NK-92 treated with Interleukin-12 subunit alpha and Interleukin-12 subunit beta, amount 100 ng/mL, for 24 hours (cell line): ENCODE measurements at regions not wholly inside any gene's neighbourhood (a gene's known extent, or its start where the extent isn't known, plus 50 kb on each side); places are given as distances from the start of the nearest gene placed in this dataset.
"Not testable (repeated sequence)": the region's sequence is repeated elsewhere in the genome, so short reads cannot be mapped to it uniquely, and the experiment has no call there.

Experiments used
- DNase-seq: peaks from one replicate; lab custom pipeline; 2025; lab: John Stamatoyannopoulos, UW

GRCh38 chr19:27821418-27822018 is 1391.4 kb downstream of the UQCRFS1 start:
- no peak for DNase-seq

- no peak for DNase-seq
These were observed 1397.0 kb downstream of the UQCRFS1 start for GRCh38 chr19:27815985-27816384.

GRCh38 chr19:27814834-27815233 is 1398.1 kb downstream of the UQCRFS1 start:
- DNase-seq = not testable (repeated sequence)

- DNase-seq = not testable (repeated sequence)
These were observed 1398.7 kb downstream of the UQCRFS1 start for GRCh38 chr19:27814274-27814673.

GRCh38 chr19:27806471-27807070 is 1406.4 kb downstream of the UQCRFS1 start:
- no peak for DNase-seq

- DNase-seq = no peak
These were observed 1407.1 kb downstream of the UQCRFS1 start for GRCh38 chr19:27805848-27806247.

- DNase-seq = not testable (repeated sequence)
These were observed 1410.7 kb downstream of the UQCRFS1 start for GRCh38 chr19:27802293-27802692.

- no peak for DNase-seq
These were observed 1416.4 kb downstream of the UQCRFS1 start for GRCh38 chr19:27796540-27796939.

GRCh38 chr19:27796073-27796472 is 1416.9 kb downstream of the UQCRFS1 start:
- no peak for DNase-seq

- DNase-seq = no peak
These were observed 1417.6 kb downstream of the UQCRFS1 start for GRCh38 chr19:27795369-27795768.

- DNase-seq = no peak
These were observed 1418.4 kb downstream of the UQCRFS1 start for GRCh38 chr19:27794494-27795042.

- peak; percentile 75 for DNase-seq
These were observed 1419.1 kb downstream of the UQCRFS1 start for GRCh38 chr19:27793644-27794493.

- DNase-seq = no peak
These were observed 1419.8 kb downstream of the UQCRFS1 start for GRCh38 chr19:27793128-27793643.

- no peak for DNase-seq
These were observed 1420.3 kb downstream of the UQCRFS1 start for GRCh38 chr19:27792576-27793127.

- no peak for DNase-seq
These were observed 1432.4 kb downstream of the UQCRFS1 start for GRCh38 chr19:27780367-27781075.

- no peak for DNase-seq
These were observed 1433.0 kb downstream of the UQCRFS1 start for GRCh38 chr19:27779954-27780353.

- no peak for DNase-seq
These were observed 1435.2 kb downstream of the UQCRFS1 start for GRCh38 chr19:27777726-27778125.

GRCh38 chr19:27777242-27777641 is 1435.7 kb downstream of the UQCRFS1 start:
- no peak for DNase-seq

GRCh38 chr19:27776524-27776923 is 1436.4 kb downstream of the UQCRFS1 start:
- no peak for DNase-seq

- DNase-seq = no peak
These were observed 1436.9 kb downstream of the UQCRFS1 start for GRCh38 chr19:27776020-27776419.

GRCh38 chr19:27775395-27775794 is 1437.6 kb downstream of the UQCRFS1 start:
- DNase-seq = no peak

GRCh38 chr19:27774827-27775226 is 1438.1 kb downstream of the UQCRFS1 start:
- peak; percentile 5 for DNase-seq
